Lower leg skin (tissue), 4 donors: ENCODE measurements at regions not wholly inside any gene's neighbourhood (a gene's known extent, or its start where the extent isn't known, plus 50 kb on each side); places are given as distances from the start of the nearest gene placed in this dataset.

ENCODE experiments used
- DNase-seq, 2 donors: peaks; one replicate each; pipeline ENCODE4 v3.0.0-alpha.2; 2019; ENCODE audit warnings: low spot score in 2 of 2
- H3K4me3 ChIP-seq: fragments of 200-600 bp; sonication (generic); 2 replicates; pipeline ENCODE4 v1.5.1; 2017; ENCODE audit warnings: mild to moderate bottlenecking, low read depth; ENCODE audit not compliant: poor library complexity, severe bottlenecking
- POLR2A ChIP-seq, 2 donors: fragments of 450-650 bp; IDR thresholded peaks; one replicate each; pipeline ENCODE4 v1.6.1; 2016 to 2017; ENCODE audit warnings: antibody characterized with exemption in 2 of 2, mild to moderate bottlenecking in 1 of 2, moderate library complexity in 1 of 2
- WGBS, 2 donors: methylation state at CpG; one replicate each; pipeline ENCODE4 v1.1.5; 2018; 5-methylcytosine and 5-hydroxymethylcytosine counted together
- intact Hi-C: fragments of 100-400 bp; cut with DNase I; formaldehyde crosslinking; loops from one replicate; pipeline ENCODE4 v1.15.0; 2023; ENCODE audit warnings: low total_unique reads
- TF ChIP-seq, protein P1 (sequence below), 3 donors: fragments of 450-650 bp; IDR thresholded peaks; one replicate each; pipeline ENCODE4 v1.5.1; 2016; ENCODE audit warnings: antibody characterized with exemption in 3 of 3, mild to moderate bottlenecking in 3 of 3, moderate library complexity in 2 of 3

DNA sequence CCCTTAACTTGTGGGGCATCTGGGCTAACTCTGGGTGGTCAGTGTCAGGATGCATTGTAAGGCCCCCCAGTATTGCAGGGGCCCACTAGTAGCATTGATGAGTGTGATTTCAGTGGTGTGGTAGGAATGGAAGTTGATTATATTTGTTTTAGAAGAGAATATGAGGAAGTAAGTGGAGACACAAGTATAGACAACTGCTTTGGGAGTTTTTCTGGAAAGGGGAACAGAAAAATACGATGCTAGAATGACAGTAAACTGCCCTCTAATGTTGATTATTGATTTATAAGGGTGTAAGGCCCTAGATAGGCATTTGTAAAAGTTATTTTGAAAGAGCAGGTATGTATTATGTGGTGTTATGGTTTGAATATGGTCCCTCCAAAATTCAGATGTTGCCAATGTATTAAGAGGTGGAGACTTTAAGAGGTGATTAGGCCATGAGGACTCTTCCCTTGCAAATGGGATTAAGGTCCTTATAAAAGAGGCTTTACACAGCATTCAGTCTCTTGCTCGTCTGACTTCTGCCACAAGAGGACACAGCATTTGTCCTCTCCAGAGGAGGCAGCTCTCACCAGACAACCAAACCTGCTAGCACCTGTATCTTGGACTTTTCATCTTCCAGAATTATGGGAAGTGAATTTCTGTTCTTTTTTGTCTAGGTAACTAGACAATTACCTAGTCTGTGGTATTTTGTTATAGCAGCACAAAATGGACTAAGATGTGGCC, 135.9 kb upstream of the DTNBP1 start:
- TF ChIP-seq POLR2A (IDR thresholded peaks at IDR 0.05), result no peak
- TF ChIP-seq, protein P1, sequence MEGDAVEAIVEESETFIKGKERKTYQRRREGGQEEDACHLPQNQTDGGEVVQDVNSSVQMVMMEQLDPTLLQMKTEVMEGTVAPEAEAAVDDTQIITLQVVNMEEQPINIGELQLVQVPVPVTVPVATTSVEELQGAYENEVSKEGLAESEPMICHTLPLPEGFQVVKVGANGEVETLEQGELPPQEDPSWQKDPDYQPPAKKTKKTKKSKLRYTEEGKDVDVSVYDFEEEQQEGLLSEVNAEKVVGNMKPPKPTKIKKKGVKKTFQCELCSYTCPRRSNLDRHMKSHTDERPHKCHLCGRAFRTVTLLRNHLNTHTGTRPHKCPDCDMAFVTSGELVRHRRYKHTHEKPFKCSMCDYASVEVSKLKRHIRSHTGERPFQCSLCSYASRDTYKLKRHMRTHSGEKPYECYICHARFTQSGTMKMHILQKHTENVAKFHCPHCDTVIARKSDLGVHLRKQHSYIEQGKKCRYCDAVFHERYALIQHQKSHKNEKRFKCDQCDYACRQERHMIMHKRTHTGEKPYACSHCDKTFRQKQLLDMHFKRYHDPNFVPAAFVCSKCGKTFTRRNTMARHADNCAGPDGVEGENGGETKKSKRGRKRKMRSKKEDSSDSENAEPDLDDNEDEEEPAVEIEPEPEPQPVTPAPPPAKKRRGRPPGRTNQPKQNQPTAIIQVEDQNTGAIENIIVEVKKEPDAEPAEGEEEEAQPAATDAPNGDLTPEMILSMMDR (IDR thresholded peaks at IDR 0.05), result no peak
- H3K4me3 ChIP-seq, result no peak overlapping the region
- 57 to 79% methylated on average over 2 of the region's 2 CpGs for WGBS, 2 donors
- intact Hi-C loops, result no loop called here
- DNase-seq, result no peak

DNA sequence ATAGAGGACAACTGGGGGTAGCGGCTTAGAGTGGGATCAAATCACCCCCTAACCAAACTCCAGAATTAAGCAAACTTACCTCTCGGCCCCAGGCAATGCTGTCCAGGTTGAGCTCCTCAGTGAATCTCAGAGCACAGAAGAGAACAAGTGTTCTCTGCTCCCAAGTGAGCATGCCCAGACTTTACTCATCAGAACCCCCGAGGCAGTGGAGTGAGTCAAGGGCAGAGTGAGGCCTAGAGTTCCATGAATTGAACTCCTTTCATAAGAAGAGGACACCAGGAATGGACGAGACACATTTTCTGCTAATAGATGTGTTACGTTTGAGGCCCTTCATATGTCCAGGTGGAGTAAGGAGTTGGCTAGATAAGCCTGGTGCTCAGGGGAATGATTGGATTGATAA, 134.0 kb upstream of the DTNBP1 start:
- WGBS, 2 donors, result 60 to 76% methylated on average over 5 of the region's 5 CpGs
- TF ChIP-seq, protein P1 (IDR thresholded peaks at IDR 0.05), result no peak
- no peak for TF ChIP-seq POLR2A (IDR thresholded peaks at IDR 0.05)
- H3K4me3 ChIP-seq, result no peak overlapping the region
- intact Hi-C loops, result no loop called here
- DNase-seq, result no peak

DNA sequence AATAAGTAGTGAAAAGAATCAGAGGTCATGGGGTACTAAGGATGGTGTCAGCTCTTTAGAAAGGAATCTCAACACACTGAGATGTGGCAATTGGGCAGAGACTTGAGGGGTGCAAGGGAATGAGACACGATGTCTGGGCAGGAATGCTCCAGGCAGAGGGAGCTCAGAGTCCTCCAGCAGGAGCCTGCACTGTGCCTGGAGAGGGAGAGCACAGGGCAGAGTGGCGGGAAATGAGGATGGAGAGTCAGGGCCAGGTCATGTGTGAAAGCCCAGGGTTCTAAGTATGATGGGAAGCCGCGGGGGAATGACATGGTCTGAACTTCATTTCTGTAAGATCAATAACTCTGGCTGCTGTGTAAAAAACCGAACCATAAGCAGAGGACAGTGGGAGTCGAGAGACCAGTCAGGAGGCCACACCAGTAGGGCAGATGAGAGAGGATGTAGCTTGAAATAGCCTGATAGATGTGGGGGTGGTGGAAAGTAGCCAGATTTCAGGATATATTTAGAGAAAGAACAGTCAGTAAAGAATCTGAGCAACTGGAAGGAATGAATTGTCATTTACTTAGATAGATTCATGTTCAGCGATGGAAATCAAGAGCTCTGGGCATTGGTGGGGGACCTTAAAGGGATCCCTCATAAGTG, 133.4 kb upstream of the DTNBP1 start:
- DNase-seq, result no peak
- intact Hi-C loops, result no loop called here
- H3K4me3 ChIP-seq, result no peak overlapping the region
- TF ChIP-seq, protein P1 (IDR thresholded peaks at IDR 0.05), result no peak
- no peak for TF ChIP-seq POLR2A (IDR thresholded peaks at IDR 0.05)
- WGBS, 2 donors, result 81 to 85% methylated on average over 7 of the region's 7 CpGs

- DNase-seq, result no peak
- intact Hi-C loops, result no loop called here
- no peak for TF ChIP-seq POLR2A (IDR thresholded peaks at IDR 0.05)
- TF ChIP-seq, protein P1 (IDR thresholded peaks at IDR 0.05), result no peak
- H3K4me3 ChIP-seq, result no peak overlapping the region
Measured at GRCh38 chr6:15793826-15794225, 131.0 kb upstream of the DTNBP1 start.

DNA sequence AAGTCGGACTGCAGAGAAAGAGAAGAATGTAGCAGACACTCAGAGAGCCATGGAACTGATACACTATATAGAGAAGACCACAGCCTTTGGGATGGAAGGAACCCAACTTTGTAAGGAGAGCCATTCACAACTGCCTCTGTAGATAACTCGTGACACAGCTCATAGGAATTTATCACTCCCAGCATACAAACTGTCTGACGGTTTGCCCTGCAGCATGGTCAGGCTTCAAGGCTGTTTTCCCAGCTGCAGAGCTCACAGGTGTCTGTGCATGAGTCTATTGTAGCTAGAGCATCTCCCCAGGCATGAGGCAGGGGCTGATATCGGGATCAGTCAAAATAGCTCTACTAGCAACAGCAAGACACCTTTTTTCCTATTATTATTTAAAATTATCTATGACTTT, 130.5 kb upstream of the DTNBP1 start:
- intact Hi-C loops, result no loop called here
- DNase-seq, result no peak
- 64 to 67% methylated on average over 4 of the region's 4 CpGs for WGBS, 2 donors
- no peak for TF ChIP-seq POLR2A (IDR thresholded peaks at IDR 0.05)
- TF ChIP-seq, protein P1 (IDR thresholded peaks at IDR 0.05), result no peak
- H3K4me3 ChIP-seq, result no peak overlapping the region

DNA sequence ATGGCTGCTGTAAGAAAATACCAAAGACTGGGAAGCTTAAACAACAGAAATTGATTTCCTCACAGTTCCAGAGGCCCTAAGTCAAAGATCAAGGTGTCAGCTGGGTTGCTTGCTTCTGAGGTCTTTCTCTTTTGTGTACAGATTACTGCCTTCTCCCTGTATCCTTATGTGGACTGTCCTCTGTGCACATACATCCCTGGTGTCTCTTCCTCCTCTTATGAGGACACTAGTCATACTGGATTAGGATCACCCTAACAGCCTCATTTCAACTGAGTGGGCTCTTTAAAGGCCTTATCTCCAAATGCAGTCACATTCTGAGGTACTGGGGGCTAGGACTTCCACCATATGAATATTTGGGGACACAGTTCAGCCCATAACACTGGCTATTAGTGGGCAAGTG, 130.0 kb upstream of the DTNBP1 start:
- TF ChIP-seq, protein P1 (IDR thresholded peaks at IDR 0.05), result no peak
- TF ChIP-seq POLR2A (IDR thresholded peaks at IDR 0.05), result no peak

More for the DNA sequence above, 130.0 kb upstream of the DTNBP1 start:
- no peak for DNase-seq
- intact Hi-C loops, result no loop called here
- no peak overlapping the region for H3K4me3 ChIP-seq
